Type B pancreatic cell (in vitro differentiated cells): ENCODE measurements at regions not wholly inside any gene's neighbourhood (a gene's known extent, or its start where the extent isn't known, plus 50 kb on each side); places are given as distances from the start of the nearest gene placed in this dataset.
A peak's percentile ranks its signal among the peaks of the same experiment; 100 is the strongest.

Experiments
- DNase-seq: peaks from one replicate; pipeline ENCODE4 v3.0.0; 2021; ENCODE audit warnings: mixed read lengths; ENCODE audit not compliant: unreplicated experiment; ENCODE audit errors: extremely low spot score
- H3K27ac Mint-ChIP-seq: 2 replicates; pipeline ENCODE4 v1.8.0; 2021; ENCODE audit warnings: mild to moderate bottlenecking, mixed read lengths
- H3K27me3 Mint-ChIP-seq: 2 replicates; pipeline ENCODE4 v1.8.0; 2021; ENCODE audit warnings: mixed read lengths
- H3K36me3 Mint-ChIP-seq: 2 replicates; pipeline ENCODE4 v1.8.0; 2021; ENCODE audit warnings: mixed read lengths
- H3K4me1 Mint-ChIP-seq: one replicate; pipeline ENCODE4 v1.8.0; 2021; ENCODE audit warnings: mixed read lengths; ENCODE audit not compliant: unreplicated experiment
- H3K4me3 Mint-ChIP-seq: 2 replicates; pipeline ENCODE4 v1.8.0; 2021; ENCODE audit warnings: mild to moderate bottlenecking, mixed read lengths
- H3K9me3 Mint-ChIP-seq: 2 replicates; pipeline ENCODE4 v1.8.0; 2021; ENCODE audit warnings: mixed read lengths
- CTCF ChIP-seq: fragments of 200-600 bp; sonication (generic); conservative IDR thresholded peaks from 2 replicates; pipeline ENCODE4 v1.5.0; 2021; ENCODE audit warnings: antibody characterized with exemption, mild to moderate bottlenecking

GRCh38 chr10:3873728-3874461 is 88.9 kb upstream of the KLF6 start:
- Mint-ChIP-seq H3K4me3 (peak overlapping the region; percentile 29), H3K9me3 (no peaks in the 10 kb centered on the region), H3K4me1 (peaks cover 10% of the 10 kb centered on the region), H3K27me3 (no peaks in the 10 kb centered on the region), H3K36me3 (no peaks in the 10 kb centered on the region), H3K27ac (peak overlapping the region; percentile 36)
- TF ChIP-seq CTCF, result no peak
- DNase-seq, result no peak

- peak overlapping the region; percentile 71 for H3K27ac Mint-ChIP-seq
- no peaks in the 10 kb centered on the region for H3K9me3 Mint-ChIP-seq
- no peak for TF ChIP-seq CTCF
- H3K4me1 Mint-ChIP-seq, result peaks cover 10% of the 10 kb centered on the region
- DNase-seq, result no peak
- no peaks in the 10 kb centered on the region for H3K36me3 Mint-ChIP-seq
- H3K4me3 Mint-ChIP-seq, result no peak overlapping the region
- H3K27me3 Mint-ChIP-seq, result no peaks in the 10 kb centered on the region
Measured at GRCh38 chr10:3872712-3873329, 87.8 kb upstream of the KLF6 start.

- no peak overlapping the region for H3K4me3 Mint-ChIP-seq
- no peaks in the 10 kb centered on the region for H3K27me3 Mint-ChIP-seq
- no peak for DNase-seq
- peaks cover 10% of the 10 kb centered on the region for H3K4me1 Mint-ChIP-seq
- H3K9me3 Mint-ChIP-seq, result no peaks in the 10 kb centered on the region
- peak overlapping the region; percentile 71 for H3K27ac Mint-ChIP-seq
- TF ChIP-seq CTCF, result no peak
- no peaks in the 10 kb centered on the region for H3K36me3 Mint-ChIP-seq
Measured at GRCh38 chr10:3871424-3871996, 86.5 kb upstream of the KLF6 start.

DNA sequence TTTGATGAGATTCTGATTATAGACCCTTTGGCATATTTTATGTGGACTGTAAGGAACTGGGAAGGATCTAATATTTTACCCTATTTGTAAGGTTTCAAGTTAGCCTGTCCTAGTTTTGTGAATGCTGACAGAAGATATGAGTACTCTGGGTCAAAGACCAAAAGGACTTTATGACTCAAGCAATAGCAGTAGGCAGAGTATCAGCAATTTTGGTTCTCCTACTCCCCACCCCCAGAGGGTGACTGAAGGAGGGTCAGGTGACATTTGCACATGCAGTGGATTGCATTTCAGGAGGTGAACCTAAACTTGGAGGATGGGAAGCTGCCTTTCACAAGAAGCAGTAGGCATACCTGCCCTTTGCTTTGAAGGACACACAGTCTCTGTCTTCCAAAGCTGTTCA is 84.0 kb upstream of the KLF6 start:
- Mint-ChIP-seq H3K9me3 (no peaks in the 10 kb centered on the region), H3K4me3 (no peak overlapping the region)
- DNase-seq, result no peak

GRCh38 chr10:3868271-3868664 is 83.3 kb upstream of the KLF6 start:
- H3K36me3 Mint-ChIP-seq, result no peaks in the 10 kb centered on the region
- H3K4me1 Mint-ChIP-seq, result peaks cover 5% of the 10 kb centered on the region
- no peak overlapping the region for H3K4me3 Mint-ChIP-seq
- H3K27ac Mint-ChIP-seq, result peak overlapping the region; percentile 8
- H3K27me3 Mint-ChIP-seq, result no peaks in the 10 kb centered on the region
- no peaks in the 10 kb centered on the region for H3K9me3 Mint-ChIP-seq
- no peak for TF ChIP-seq CTCF
- no peak for DNase-seq

More for the DNA sequence above, 84.0 kb upstream of the KLF6 start:
- Mint-ChIP-seq H3K4me1 (peaks cover 10% of the 10 kb centered on the region), H3K27me3 (no peaks in the 10 kb centered on the region), H3K27ac (no peak overlapping the region), H3K36me3 (no peaks in the 10 kb centered on the region)
- no peak for TF ChIP-seq CTCF
